ENCODE measurements at regions not wholly inside any gene's neighbourhood (a gene's known extent, or its start where the extent isn't known, plus 50 kb on each side); places are given as distances from the start of the nearest gene placed in this dataset.

DNA sequence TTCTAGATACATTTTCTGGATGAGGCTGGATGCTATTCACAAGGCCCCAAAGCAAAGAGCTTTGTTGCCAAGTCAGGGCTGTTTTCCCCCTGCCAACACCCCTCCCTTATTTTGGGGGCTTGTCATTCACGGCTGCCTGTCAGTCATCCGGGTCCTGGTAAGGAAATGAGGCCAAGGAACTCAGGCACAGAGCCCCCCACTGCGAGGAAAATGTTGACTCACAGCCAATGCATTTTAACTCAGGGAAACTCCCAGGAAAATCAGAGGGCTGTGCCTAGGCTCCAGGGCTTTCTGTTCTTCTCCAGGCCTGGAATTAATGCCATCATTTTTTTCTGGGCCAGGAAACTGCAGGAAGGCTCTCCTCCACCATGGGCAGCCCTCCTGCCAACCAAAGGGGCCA lies 241.1 kb downstream of the SMAD2 start:
- TF ChIP-seq, protein P1, sequence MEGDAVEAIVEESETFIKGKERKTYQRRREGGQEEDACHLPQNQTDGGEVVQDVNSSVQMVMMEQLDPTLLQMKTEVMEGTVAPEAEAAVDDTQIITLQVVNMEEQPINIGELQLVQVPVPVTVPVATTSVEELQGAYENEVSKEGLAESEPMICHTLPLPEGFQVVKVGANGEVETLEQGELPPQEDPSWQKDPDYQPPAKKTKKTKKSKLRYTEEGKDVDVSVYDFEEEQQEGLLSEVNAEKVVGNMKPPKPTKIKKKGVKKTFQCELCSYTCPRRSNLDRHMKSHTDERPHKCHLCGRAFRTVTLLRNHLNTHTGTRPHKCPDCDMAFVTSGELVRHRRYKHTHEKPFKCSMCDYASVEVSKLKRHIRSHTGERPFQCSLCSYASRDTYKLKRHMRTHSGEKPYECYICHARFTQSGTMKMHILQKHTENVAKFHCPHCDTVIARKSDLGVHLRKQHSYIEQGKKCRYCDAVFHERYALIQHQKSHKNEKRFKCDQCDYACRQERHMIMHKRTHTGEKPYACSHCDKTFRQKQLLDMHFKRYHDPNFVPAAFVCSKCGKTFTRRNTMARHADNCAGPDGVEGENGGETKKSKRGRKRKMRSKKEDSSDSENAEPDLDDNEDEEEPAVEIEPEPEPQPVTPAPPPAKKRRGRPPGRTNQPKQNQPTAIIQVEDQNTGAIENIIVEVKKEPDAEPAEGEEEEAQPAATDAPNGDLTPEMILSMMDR (IDR thresholded peaks at IDR 0.05; ENCODE audit: insufficient read depth, low read depth, low read length) = no peak
- TF ChIP-seq EZH2 (IDR thresholded peaks at IDR 0.05; ENCODE audit: insufficient read depth, low read length) = no peak

Measured in astrocyte (in vitro differentiated cells and primary cell).